ENCODE measurements at regions not wholly inside any gene's neighbourhood (a gene's known extent, or its start where the extent isn't known, plus 50 kb on each side); places are given as distances from the start of the nearest gene placed in this dataset.

DNA sequence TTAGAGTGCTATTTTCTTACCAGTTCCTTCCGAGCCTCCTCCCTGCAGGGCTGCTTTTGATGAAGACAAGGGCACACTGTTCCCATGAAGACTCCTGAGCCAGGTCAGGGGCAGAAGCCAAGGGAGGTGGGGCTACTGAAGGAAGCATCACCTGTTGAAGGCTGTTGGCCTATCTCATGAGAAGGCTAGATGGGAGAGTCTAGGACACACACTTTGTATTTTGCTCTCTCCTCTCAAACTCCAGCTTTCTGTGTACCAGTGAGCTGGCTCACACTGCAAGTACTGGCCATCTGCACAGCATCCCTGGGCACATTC, 683.2 kb upstream of the ID4 start:
- TF ChIP-seq, protein P1, sequence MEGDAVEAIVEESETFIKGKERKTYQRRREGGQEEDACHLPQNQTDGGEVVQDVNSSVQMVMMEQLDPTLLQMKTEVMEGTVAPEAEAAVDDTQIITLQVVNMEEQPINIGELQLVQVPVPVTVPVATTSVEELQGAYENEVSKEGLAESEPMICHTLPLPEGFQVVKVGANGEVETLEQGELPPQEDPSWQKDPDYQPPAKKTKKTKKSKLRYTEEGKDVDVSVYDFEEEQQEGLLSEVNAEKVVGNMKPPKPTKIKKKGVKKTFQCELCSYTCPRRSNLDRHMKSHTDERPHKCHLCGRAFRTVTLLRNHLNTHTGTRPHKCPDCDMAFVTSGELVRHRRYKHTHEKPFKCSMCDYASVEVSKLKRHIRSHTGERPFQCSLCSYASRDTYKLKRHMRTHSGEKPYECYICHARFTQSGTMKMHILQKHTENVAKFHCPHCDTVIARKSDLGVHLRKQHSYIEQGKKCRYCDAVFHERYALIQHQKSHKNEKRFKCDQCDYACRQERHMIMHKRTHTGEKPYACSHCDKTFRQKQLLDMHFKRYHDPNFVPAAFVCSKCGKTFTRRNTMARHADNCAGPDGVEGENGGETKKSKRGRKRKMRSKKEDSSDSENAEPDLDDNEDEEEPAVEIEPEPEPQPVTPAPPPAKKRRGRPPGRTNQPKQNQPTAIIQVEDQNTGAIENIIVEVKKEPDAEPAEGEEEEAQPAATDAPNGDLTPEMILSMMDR (IDR thresholded peaks at IDR 0.05; ENCODE audit: insufficient read depth, low read length, poor library complexity, severe bottlenecking): no peak
- no peak for TF ChIP-seq EZH2phosphoT487 (conservative IDR thresholded peaks at IDR 0.05; ENCODE audit: low read length)
